Stomach (tissue), 8 donors: ENCODE measurements at regions not wholly inside any gene's neighbourhood (a gene's known extent, or its start where the extent isn't known, plus 50 kb on each side); places are given as distances from the start of the nearest gene placed in this dataset.

Experiments used
- DNase-seq, 2 donors: peaks; one replicate each; pipeline versions ENCODE4 v3.0.0 to v3.0.0-alpha.2; 2013 to 2019
- H3K27ac ChIP-seq, 5 donors: fragments of 200-600 bp in 4 of 5; sonication (generic) in 4 of 5; one replicate each; pipeline ENCODE4 v1.5.1; 2013 to 2019; ENCODE audit warnings: mild to moderate bottlenecking in 1 of 5, moderate library complexity in 1 of 5
- H3K27me3 ChIP-seq, 3 donors: fragments of 200-600 bp; sonication (generic); one replicate each; pipeline ENCODE4 v1.5.1; 2017 to 2019; ENCODE audit warnings: mixed run types in 1 of 3
- H3K36me3 ChIP-seq, 4 donors: fragments of 200-600 bp; sonication (generic); 1 replicate in 3 of 4; 2 replicates in 1 of 4; pipeline ENCODE4 v1.5.1; 2016 to 2019
- H3K4me1 ChIP-seq, 4 donors: fragments of 200-600 bp; sonication (generic); one replicate each; pipeline ENCODE4 v1.5.1; 2016 to 2019
- H3K4me3 ChIP-seq, 4 donors: fragments of 200-600 bp; sonication (generic) in 3 of 4; one replicate each; pipeline ENCODE4 v1.5.1; 2016 to 2019; ENCODE audit warnings: mild to moderate bottlenecking in 1 of 4
- H3K9me3 ChIP-seq, 4 donors: fragments of 200-600 bp; sonication (generic); one replicate each; pipeline ENCODE4 v1.5.1; 2016 to 2019
- EP300 ChIP-seq: sonication (generic); formaldehyde crosslinking; IDR thresholded peaks from one replicate; pipeline ENCODE4 v1.6.1; 2017; ENCODE audit warnings: antibody characterized with exemption
- POLR2A ChIP-seq, 4 donors: fragments of 450-650 bp; IDR thresholded peaks; one replicate each; pipeline ENCODE4 v1.6.1; 2016; ENCODE audit warnings: antibody characterized with exemption in 4 of 4, control low read depth in 2 of 4, mild to moderate bottlenecking in 1 of 4, moderate library complexity in 1 of 4
- POLR2AphosphoS5 ChIP-seq, 3 donors: sonication (generic); formaldehyde crosslinking; IDR thresholded peaks; one replicate each; pipeline ENCODE4 v1.6.1; 2016; ENCODE audit warnings: antibody characterized with exemption in 3 of 3
- WGBS, 5 donors: extraction: QIAGEN DNeasy Blood & Tissue Kit in 3 of 5; methylation state at CpG; one replicate each; pipeline versions ENCODE4 v1.1.5 to v1.1.7; 2013 to 2018; 5-methylcytosine and 5-hydroxymethylcytosine counted together
- intact Hi-C: fragments of 100-400 bp; cut with DNase I; formaldehyde crosslinking; loops from one replicate; pipeline ENCODE4 v1.15.1; 2023; ENCODE audit warnings: low total_unique reads
- TF ChIP-seq, protein P1 (sequence below), 7 experiments: fragments of 450-650 bp in 4 of 7; fragments of 200-600 bp in 3 of 7; sonication (generic) in 3 of 7; IDR thresholded peaks; one replicate each; pipeline ENCODE4 v1.5.1; 2016 to 2019; ENCODE audit warnings: antibody characterized with exemption in 7 of 7, control low read depth in 2 of 7, mild to moderate bottlenecking in 1 of 7
- donor health status: healthy with polysubstance abuse.
- donor health status: Bipolar disorder and iron deficiency.
- donor health status: healthy.

DNA sequence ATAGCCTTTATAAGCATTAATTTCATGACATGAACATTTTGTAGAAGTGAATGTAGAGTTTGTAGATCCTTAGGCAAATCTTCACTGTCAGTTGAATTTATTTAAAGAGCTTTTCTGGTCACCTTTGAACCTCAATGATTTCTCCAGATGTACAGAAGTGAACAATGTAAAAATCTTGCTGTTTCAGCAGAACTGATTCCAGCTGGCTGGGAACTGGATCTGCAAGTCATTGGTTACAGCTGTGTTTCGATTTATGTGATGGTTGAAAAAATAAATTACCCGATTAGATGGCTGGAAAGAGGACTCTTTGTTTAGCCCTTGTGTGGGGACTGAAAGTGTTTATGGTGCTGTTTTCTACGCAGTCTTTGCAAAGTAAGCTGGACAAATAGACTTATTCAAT is 849.8 kb downstream of the USP25 start:
- peak overlapping the region in 2 of 5 donors; percentile 17 to 43 for H3K27ac ChIP-seq
- H3K4me3 ChIP-seq: no peak overlapping the region
- no peaks in the 10 kb centered on the region for H3K9me3 ChIP-seq
- TF ChIP-seq, protein P1, sequence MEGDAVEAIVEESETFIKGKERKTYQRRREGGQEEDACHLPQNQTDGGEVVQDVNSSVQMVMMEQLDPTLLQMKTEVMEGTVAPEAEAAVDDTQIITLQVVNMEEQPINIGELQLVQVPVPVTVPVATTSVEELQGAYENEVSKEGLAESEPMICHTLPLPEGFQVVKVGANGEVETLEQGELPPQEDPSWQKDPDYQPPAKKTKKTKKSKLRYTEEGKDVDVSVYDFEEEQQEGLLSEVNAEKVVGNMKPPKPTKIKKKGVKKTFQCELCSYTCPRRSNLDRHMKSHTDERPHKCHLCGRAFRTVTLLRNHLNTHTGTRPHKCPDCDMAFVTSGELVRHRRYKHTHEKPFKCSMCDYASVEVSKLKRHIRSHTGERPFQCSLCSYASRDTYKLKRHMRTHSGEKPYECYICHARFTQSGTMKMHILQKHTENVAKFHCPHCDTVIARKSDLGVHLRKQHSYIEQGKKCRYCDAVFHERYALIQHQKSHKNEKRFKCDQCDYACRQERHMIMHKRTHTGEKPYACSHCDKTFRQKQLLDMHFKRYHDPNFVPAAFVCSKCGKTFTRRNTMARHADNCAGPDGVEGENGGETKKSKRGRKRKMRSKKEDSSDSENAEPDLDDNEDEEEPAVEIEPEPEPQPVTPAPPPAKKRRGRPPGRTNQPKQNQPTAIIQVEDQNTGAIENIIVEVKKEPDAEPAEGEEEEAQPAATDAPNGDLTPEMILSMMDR (IDR thresholded peaks at IDR 0.05): no peak
- no peak for TF ChIP-seq POLR2AphosphoS5 (IDR thresholded peaks at IDR 0.05)
- TF ChIP-seq POLR2A (IDR thresholded peaks at IDR 0.05): no peak
- TF ChIP-seq EP300: no peak
- peaks cover 0 to 12% (median 3%) of the 10 kb centered on the region in 4 donors for H3K4me1 ChIP-seq
- intact Hi-C loops: no loop called here
- no peaks in the 10 kb centered on the region for H3K27me3 ChIP-seq
- no peaks in the 10 kb centered on the region for H3K36me3 ChIP-seq
- 29 to 51% (median 40%) methylated on average over 3 of the region's 3 CpGs for WGBS, 5 donors
- DNase-seq: peak in 1 of 2 donors; percentile 87

DNA sequence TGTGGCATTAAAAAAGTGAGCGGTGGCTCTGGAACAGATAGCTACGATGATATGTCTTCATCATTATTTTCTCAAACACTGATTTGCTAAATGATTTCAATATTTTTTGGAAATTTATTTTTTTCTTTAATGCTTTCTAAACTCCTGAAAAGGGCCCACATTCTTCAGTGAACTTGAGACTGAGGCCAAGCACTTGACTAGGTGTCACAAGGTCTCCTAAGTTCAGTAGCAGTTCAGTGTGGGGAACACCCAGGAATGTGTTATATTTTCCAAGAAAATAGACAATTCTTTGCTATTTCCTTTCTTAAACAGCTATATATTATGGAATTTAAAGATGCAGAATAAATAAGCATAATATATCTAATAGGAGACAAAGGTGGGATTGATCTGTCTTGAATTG is 850.9 kb downstream of the USP25 start:
- H3K27me3 ChIP-seq: no peaks in the 10 kb centered on the region
- DNase-seq: no peak
- 78 to 96% (median 92%) methylated on average over 2 of the region's 2 CpGs for WGBS, 5 donors
- peaks cover 0 to 12% (median 3%) of the 10 kb centered on the region in 4 donors for H3K4me1 ChIP-seq
- H3K36me3 ChIP-seq: no peaks in the 10 kb centered on the region
- no peak for TF ChIP-seq EP300
- TF ChIP-seq POLR2A (IDR thresholded peaks at IDR 0.05): no peak
- TF ChIP-seq, protein P1 (IDR thresholded peaks at IDR 0.05): no peak
- TF ChIP-seq POLR2AphosphoS5 (IDR thresholded peaks at IDR 0.05): no peak
- no peak overlapping the region for H3K4me3 ChIP-seq
- no peak overlapping the region for H3K27ac ChIP-seq
- H3K9me3 ChIP-seq: no peaks in the 10 kb centered on the region
- intact Hi-C loops: no loop called here

DNA sequence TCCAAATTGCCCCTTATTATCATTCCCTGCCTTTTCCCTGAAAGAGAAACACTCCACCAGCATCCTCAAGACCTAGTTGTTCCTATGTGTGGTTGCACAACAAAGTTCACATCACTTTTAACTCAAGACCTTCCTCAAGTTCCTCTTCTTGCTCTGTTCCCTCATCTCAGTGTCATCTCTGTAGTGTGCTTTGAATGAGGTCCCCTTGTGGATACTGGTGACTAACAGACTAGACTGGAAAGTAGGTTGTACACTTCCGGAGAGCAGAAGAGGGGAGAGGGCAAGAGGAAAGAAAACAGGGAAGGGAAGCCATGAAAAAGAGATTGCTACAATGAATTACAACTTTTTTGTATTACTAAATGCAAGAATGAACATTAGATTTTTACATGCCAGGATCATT is 853.8 kb downstream of the USP25 start:
- H3K4me1 ChIP-seq: peaks cover 0 to 38% (median 14%) of the 10 kb centered on the region in 4 donors

DNA sequence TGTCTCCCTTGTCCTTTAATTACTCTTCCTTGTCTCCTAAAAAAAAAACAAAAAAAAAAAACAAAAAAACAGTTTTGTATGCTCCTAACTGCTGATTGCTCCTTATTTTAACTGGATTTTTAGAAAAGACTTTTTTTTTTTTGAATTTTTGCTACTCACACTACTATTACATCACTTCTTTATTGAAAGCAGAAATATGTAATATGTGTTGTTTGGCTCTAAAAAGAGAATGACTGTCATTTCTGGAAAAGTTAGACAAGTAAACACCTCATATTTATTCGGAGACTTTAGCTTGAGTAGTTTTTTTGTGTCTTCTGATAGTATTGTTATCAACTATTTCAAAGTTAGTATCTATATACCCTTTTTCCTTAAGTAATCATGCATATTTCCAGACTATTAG is 855.0 kb downstream of the USP25 start:
- Histone ChIP-seq H3K9me3 (no peaks in the 10 kb centered on the region), H3K4me3 (no peak overlapping the region), H3K27me3 (no peaks in the 10 kb centered on the region), H3K4me1 (peaks cover 0 to 37% (median 15%) of the 10 kb centered on the region in 4 donors), H3K36me3 (no peaks in the 10 kb centered on the region), H3K27ac (no peak overlapping the region)
- TF ChIP-seq POLR2A (IDR thresholded peaks at IDR 0.05): no peak
- no peak for TF ChIP-seq POLR2AphosphoS5 (IDR thresholded peaks at IDR 0.05)
- TF ChIP-seq, protein P1 (IDR thresholded peaks at IDR 0.05): no peak
- no peak for TF ChIP-seq EP300
- no peak for DNase-seq
- intact Hi-C loops: no loop called here
- WGBS, 5 donors: 81 to 94% (median 86%) methylated on average over 1 of the region's 1 CpG

More for the DNA sequence above, 853.8 kb downstream of the USP25 start:
- Histone ChIP-seq H3K27me3 (no peaks in the 10 kb centered on the region), H3K4me3 (no peak overlapping the region), H3K36me3 (no peaks in the 10 kb centered on the region), H3K9me3 (no peaks in the 10 kb centered on the region), H3K27ac (no peak overlapping the region)
- TF ChIP-seq, protein P1 (IDR thresholded peaks at IDR 0.05): no peak
- TF ChIP-seq EP300 (no peak), POLR2AphosphoS5 (IDR thresholded peaks at IDR 0.05) (no peak), POLR2A (IDR thresholded peaks at IDR 0.05) (no peak)
- no peak for DNase-seq
- intact Hi-C loops: no loop called here
- 86 to 100% (median 93%) methylated on average over 1 of the region's 1 CpG for WGBS, 5 donors
